PFSK-1 (cell line): ENCODE measurements at regions not wholly inside any gene's neighbourhood (a gene's known extent, or its start where the extent isn't known, plus 50 kb on each side); places are given as distances from the start of the nearest gene placed in this dataset.

Experiments used
- FOXP2 ChIP-seq: optimal IDR thresholded peaks from 2 replicates; pipeline ENCODE3; 2011; ENCODE audit warnings: borderline replicate concordance, control low read depth, inconsistent platforms; ENCODE audit not compliant: insufficient read depth; ENCODE audit errors: extremely low read length, extremely low read depth
- POLR2AphosphoS5 ChIP-seq: IDR thresholded peaks from 2 replicates; pipeline ENCODE4 v1.6.1; 2012; ENCODE audit warnings: low read depth, mild to moderate bottlenecking, control low read depth, low read length, moderate library complexity
- REST ChIP-seq, 2 experiments: IDR thresholded peaks; 2 replicates each; pipeline versions ENCODE4 v1.6.1 to v1.8.0; 2011 to 2012; ENCODE audit warnings: low read depth in 2 of 2, low read length in 2 of 2, control low read depth in 1 of 2, inconsistent platforms in 1 of 2, mild to moderate bottlenecking in 1 of 2, moderate library complexity in 1 of 2; ENCODE audit not compliant: insufficient read depth in 1 of 2
- SIN3A ChIP-seq: IDR thresholded peaks from 2 replicates; pipeline ENCODE4 v1.6.1; 2012; ENCODE audit warnings: mild to moderate bottlenecking, low read length, moderate library complexity, borderline replicate concordance; ENCODE audit not compliant: insufficient read depth
- TAF1 ChIP-seq: IDR thresholded peaks from 2 replicates; pipeline ENCODE4 v1.6.1; 2012; ENCODE audit warnings: low read length, control low read depth, borderline replicate concordance; ENCODE audit not compliant: insufficient read depth

DNA sequence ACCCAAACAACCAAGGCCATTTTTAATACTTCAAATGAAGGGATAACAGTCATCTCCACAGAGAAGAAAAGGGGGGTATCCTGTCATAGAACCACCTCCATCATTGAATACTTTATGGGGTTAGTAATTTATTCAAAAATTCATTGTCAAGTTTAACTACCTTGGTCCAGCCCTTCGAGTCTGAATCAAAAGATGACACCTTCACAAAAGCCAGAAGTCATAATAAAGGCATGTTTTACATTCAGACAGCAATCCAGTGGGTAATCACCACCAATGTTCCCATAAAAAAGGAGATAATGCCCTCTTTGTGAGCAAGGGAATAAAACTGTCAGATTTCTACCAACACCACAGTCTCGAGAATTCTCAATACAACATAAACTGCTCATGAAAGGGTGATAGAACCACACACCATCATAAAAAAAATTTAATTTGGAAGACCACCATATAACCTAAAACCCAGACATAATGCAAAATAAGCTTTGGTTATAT lies 145.6 kb upstream of the ZBTB20 start:
- TF ChIP-seq FOXP2: no peak
- TF ChIP-seq TAF1: no peak
- no peak for TF ChIP-seq POLR2AphosphoS5
- TF ChIP-seq REST (IDR thresholded peaks at IDR 0.05; ENCODE audit: insufficient read depth in 1 of 2, low read depth in 2 of 2, low read length in 2 of 2): no peak

DNA sequence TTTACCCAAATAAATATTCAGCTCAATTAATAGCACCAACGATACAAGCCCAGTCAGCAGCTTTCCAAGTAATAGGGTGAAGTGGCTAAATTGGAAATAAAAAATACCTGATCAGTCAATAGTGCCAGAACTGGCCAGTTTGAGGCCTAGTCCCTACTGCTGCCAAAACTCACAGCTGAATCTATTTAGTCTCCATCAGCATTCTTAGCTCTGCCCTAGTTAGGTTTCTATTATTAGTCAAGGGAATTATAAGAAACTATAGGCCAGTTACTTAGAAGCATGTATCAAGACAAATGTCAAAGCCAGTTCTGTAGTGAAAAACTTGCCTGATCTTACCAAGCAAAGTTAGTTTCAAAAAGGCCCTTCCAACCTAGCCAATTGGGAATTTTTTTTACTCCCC lies 146.2 kb upstream of the ZBTB20 start:
- TF ChIP-seq FOXP2 (no peak), REST (IDR thresholded peaks at IDR 0.05; ENCODE audit: insufficient read depth in 1 of 2, low read depth in 2 of 2, low read length in 2 of 2) (no peak), POLR2AphosphoS5 (no peak), TAF1 (no peak), SIN3A (no peak)

DNA sequence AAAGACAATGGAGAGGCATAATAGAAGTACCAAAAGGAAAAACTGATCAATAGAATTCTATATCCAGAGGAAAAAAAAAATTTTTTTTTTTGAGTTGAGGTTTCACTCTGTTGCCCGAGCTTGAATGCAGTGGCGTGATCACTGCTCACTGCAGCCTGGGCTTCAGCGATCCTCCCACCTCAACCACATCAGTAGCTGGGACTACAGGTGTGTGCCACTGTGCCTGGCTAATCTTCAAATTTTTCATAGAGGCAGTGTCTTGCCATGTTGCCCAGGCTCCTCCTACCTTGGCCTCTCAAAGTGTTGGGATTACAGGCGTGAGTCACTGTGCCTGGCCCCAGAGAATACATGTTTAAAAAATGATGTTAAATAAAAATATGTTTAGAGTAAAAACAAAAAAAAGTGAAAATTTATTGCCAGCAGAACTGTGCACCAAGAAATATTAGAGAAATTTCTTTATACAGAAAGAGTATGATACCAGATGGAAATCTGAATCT lies 154.3 kb upstream of the ZBTB20 start:
- no peak for TF ChIP-seq REST (IDR thresholded peaks at IDR 0.05; ENCODE audit: insufficient read depth in 1 of 2, low read depth in 2 of 2, low read length in 2 of 2)

DNA sequence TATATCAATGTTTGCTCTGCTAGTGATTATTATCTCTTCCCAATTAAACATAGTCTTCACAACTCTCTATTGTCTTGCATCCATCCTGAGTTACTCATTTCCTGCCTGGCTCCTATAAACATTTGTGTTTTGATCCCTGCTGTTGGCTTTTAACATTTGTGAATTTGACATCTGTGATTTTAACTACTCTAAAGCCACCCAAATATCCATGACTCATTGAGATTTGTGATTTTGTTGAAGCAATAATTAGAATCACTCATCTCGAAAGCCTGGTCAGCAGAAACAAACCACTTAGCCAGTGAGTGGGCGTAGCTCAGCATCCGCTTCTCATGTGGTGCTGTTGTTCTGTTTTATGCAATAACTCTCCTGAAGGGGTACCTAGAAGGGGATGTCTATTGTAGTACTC lies 174.3 kb upstream of the ZBTB20 start:
- TF ChIP-seq SIN3A: no peak
- TF ChIP-seq REST (IDR thresholded peaks at IDR 0.05; ENCODE audit: insufficient read depth in 1 of 2, low read depth in 2 of 2, low read length in 2 of 2): peak in 1 of 2 experiments; percentile 13; a peak in 1 of 4 replicates
- no peak; the same call in 1 of the 2 replicates for TF ChIP-seq POLR2AphosphoS5
- no peak for TF ChIP-seq TAF1

- no peak for TF ChIP-seq SIN3A
- TF ChIP-seq TAF1: no peak
- no peak for TF ChIP-seq POLR2AphosphoS5
- TF ChIP-seq FOXP2: no peak
Observed at GRCh38 chr3:115322901-115323300, 175.8 kb upstream of the ZBTB20 start.
